ENCODE measurements at regions not wholly inside any gene's neighbourhood (a gene's known extent, or its start where the extent isn't known, plus 50 kb on each side); places are given as distances from the start of the nearest gene placed in this dataset.

GRCh38 chr2:151102226-151102625 is 159.4 kb downstream of the RBM43 start:
- Histone ChIP-seq H3K4me1 (ENCODE audit: insufficient read depth) (peaks cover 7% of the 10 kb centered on the region; the same call in 1 of the 2 replicates), H4K20me1 (replicated peaks; ENCODE audit: insufficient read depth) (no peaks in the 10 kb centered on the region), H3K27ac (ENCODE audit: low read depth) (no peak overlapping the region), H3K79me2 (replicated peaks; ENCODE audit: insufficient read depth) (no peaks in the 10 kb centered on the region), H3K4me3 (no peak overlapping the region), H3K27me3 (ENCODE audit: insufficient read depth) (no peaks in the 10 kb centered on the region), H3K9me2 (ENCODE audit: insufficient read depth) (0 out of 2 replicates have a peak, but pooled peaks cover 8% of the 10 kb centered on the region), H3F3A (replicated peaks; ENCODE audit: low read depth) (no peaks in the 10 kb centered on the region), H3K4me2 (no peak overlapping the region), H3K36me3 (ENCODE audit: insufficient read depth) (no peaks in the 10 kb centered on the region; the same call in 1 of the 2 replicates), H2AFZ (no peak overlapping the region)
- Mint-ChIP-seq H3K36me3 (ENCODE audit: low read depth) (peaks cover 9% of the 10 kb centered on the region; the same call in 2 of the 3 replicates), H3K9me3 (peaks cover 12% of the 10 kb centered on the region), H3K27me3 (ENCODE audit: insufficient read depth, low read depth, poor library complexity) (no peaks in the 10 kb centered on the region), H3K27ac (no peak overlapping the region), H3K4me3 (no peak overlapping the region), H3K4me1 (no peaks in the 10 kb centered on the region)
- TF ChIP-seq, protein P1, sequence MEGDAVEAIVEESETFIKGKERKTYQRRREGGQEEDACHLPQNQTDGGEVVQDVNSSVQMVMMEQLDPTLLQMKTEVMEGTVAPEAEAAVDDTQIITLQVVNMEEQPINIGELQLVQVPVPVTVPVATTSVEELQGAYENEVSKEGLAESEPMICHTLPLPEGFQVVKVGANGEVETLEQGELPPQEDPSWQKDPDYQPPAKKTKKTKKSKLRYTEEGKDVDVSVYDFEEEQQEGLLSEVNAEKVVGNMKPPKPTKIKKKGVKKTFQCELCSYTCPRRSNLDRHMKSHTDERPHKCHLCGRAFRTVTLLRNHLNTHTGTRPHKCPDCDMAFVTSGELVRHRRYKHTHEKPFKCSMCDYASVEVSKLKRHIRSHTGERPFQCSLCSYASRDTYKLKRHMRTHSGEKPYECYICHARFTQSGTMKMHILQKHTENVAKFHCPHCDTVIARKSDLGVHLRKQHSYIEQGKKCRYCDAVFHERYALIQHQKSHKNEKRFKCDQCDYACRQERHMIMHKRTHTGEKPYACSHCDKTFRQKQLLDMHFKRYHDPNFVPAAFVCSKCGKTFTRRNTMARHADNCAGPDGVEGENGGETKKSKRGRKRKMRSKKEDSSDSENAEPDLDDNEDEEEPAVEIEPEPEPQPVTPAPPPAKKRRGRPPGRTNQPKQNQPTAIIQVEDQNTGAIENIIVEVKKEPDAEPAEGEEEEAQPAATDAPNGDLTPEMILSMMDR (conservative IDR thresholded peaks at IDR 0.05; ENCODE audit: low read depth in 2 of 2) = no peak
- no peak for TF ChIP-seq JUNB (IDR thresholded peaks at IDR 0.05; ENCODE audit: unreplicated experiment)
- TF ChIP-seq POLR2AphosphoS5 (IDR thresholded peaks at IDR 0.05; ENCODE audit: low read depth) = no peak
- TF ChIP-seq STAT1 (IDR thresholded peaks at IDR 0.05; ENCODE audit: unreplicated experiment) = no peak
- TF ChIP-seq EZH2phosphoT487 (IDR thresholded peaks at IDR 0.05; ENCODE audit: unreplicated experiment) = no peak
- no peak for ATAC-seq
- DNase-seq (ENCODE audit: low spot score) = no peak

- Histone ChIP-seq H3K9me2 (ENCODE audit: insufficient read depth) (no peaks in the 10 kb centered on the region), H3K4me2 (no peak overlapping the region), H3K27me3 (ENCODE audit: insufficient read depth) (no peaks in the 10 kb centered on the region), H2AFZ (no peak overlapping the region), H3K4me1 (ENCODE audit: insufficient read depth) (peaks cover 7% of the 10 kb centered on the region; the same call in 1 of the 2 replicates), H3K36me3 (ENCODE audit: insufficient read depth) (no peaks in the 10 kb centered on the region; the same call in 1 of the 2 replicates), H3K79me2 (replicated peaks; ENCODE audit: insufficient read depth) (no peaks in the 10 kb centered on the region), H3K27ac (ENCODE audit: low read depth) (no peak overlapping the region), H4K20me1 (replicated peaks; ENCODE audit: insufficient read depth) (no peaks in the 10 kb centered on the region), H3K4me3 (no peak overlapping the region), H3F3A (replicated peaks; ENCODE audit: low read depth) (no peaks in the 10 kb centered on the region)
- DNase-seq (ENCODE audit: low spot score) = no peak
- TF ChIP-seq CREB1 (CRISPR knock-in tag; IDR thresholded peaks at IDR 0.05; ENCODE audit: low read depth) = no peak
- no peak for TF ChIP-seq NANOG (IDR thresholded peaks at IDR 0.05; ENCODE audit: borderline replicate concordance)
- TF ChIP-seq ZNF114 (CRISPR knock-in tag; IDR thresholded peaks at IDR 0.05) = no peak
- TF ChIP-seq EZH2phosphoT487 (IDR thresholded peaks at IDR 0.05; ENCODE audit: unreplicated experiment) = no peak
- TF ChIP-seq REST (IDR thresholded peaks at IDR 0.05; ENCODE audit: unreplicated experiment) = no peak
- TF ChIP-seq STAT1 (IDR thresholded peaks at IDR 0.05; ENCODE audit: unreplicated experiment) = no peak
- Mint-ChIP-seq H3K4me3 (no peak overlapping the region), H3K27me3 (ENCODE audit: insufficient read depth, low read depth, poor library complexity) (no peaks in the 10 kb centered on the region), H3K27ac (no peak overlapping the region), H3K9me3 (0 out of 3 replicates have a peak, but pooled peaks cover 3% of the 10 kb centered on the region), H3K36me3 (ENCODE audit: low read depth) (peaks cover 4% of the 10 kb centered on the region; the same call in 1 of the 3 replicates), H3K4me1 (no peaks in the 10 kb centered on the region)
- ATAC-seq = no peak
These were observed 162.8 kb downstream of the RBM43 start for GRCh38 chr2:151098841-151099240.

Measured in GM23338 (cell line).